IMR-90 (cell line): ENCODE measurements at regions not wholly inside any gene's neighbourhood (a gene's known extent, or its start where the extent isn't known, plus 50 kb on each side); places are given as distances from the start of the nearest gene placed in this dataset.

ENCODE experiments used
- ATAC-seq: fragments of 200-7000 bp; cut with Tn5 transposase; 2 replicates; pipeline ENCODE4 v1.9.1; 2020; ENCODE audit warnings: low read depth, mild to moderate bottlenecking, moderate library complexity
- BruUV-seq: library from RNA; stranded (reverse); fragments of 400-500 nt; replicated peaks from 2 replicates; lab custom pipeline; 2021; lab: Mats Ljungman, UMichigan
- CTCF ChIA-PET: fragments of 300-600 bp; formaldehyde crosslinking; extraction: SDS; loops from one replicate; lab custom pipeline; 2021; ENCODE audit warnings: antibody characterized with exemption; lab: Yijun Ruan, JAX
- POLR2A ChIA-PET: fragments of 300-600 bp; sonication (Branson Sonifier 250); formaldehyde crosslinking; loops from one replicate; lab custom pipeline; 2022; ENCODE audit warnings: antibody characterized with exemption; ENCODE audit not compliant: unreplicated experiment; lab: Charles Lee
- DNase-seq: peaks from one replicate; pipeline ENCODE4 v3.0.0; 2013
- H2AFZ ChIP-seq: replicated peaks from 2 replicates; pipeline ENCODE3; 2013; ENCODE audit warnings: low read length, mild to moderate bottlenecking; ENCODE audit not compliant: poor library complexity
- H2AK5ac ChIP-seq: 2 replicates; pipeline ENCODE4 v1.6.1; 2013; ENCODE audit warnings: low read depth, low read length, inconsistent platforms
- H2AK9ac ChIP-seq: replicated peaks from 2 replicates; pipeline ENCODE3; 2013; ENCODE audit warnings: mild to moderate bottlenecking, low read depth, low read length, moderate library complexity; ENCODE audit not compliant: poor library complexity
- H2BK120ac ChIP-seq: 2 replicates; pipeline ENCODE4 v1.6.1; 2013; ENCODE audit warnings: low read depth, low read length, inconsistent platforms
- H2BK15ac ChIP-seq: 3 replicates; pipeline ENCODE4 v1.6.1; 2013; ENCODE audit warnings: low read depth, low read length, inconsistent platforms
- H2BK20ac ChIP-seq: 2 replicates; pipeline ENCODE4 v1.6.1; 2013; ENCODE audit warnings: low read depth, mild to moderate bottlenecking, inconsistent platforms, low read length, moderate library complexity
- H2BK5ac ChIP-seq: 2 replicates; pipeline ENCODE4 v1.6.1; 2013; ENCODE audit warnings: mild to moderate bottlenecking, low read depth, low read length, inconsistent platforms; ENCODE audit not compliant: poor library complexity, severe bottlenecking
- H3K14ac ChIP-seq: replicated peaks from 2 replicates; pipeline ENCODE4 v1.6.1; 2013; ENCODE audit warnings: low read depth, low read length, inconsistent platforms
- H3K18ac ChIP-seq: 2 replicates; pipeline ENCODE4 v1.6.1; 2013; ENCODE audit warnings: low read depth, low read length, control low read depth
- H3K23ac ChIP-seq: 2 replicates; pipeline ENCODE4 v1.6.1; 2013; ENCODE audit warnings: low read depth, low read length, inconsistent platforms
- H3K27ac ChIP-seq: 2 replicates; pipeline ENCODE4 v1.5.1; 2013; ENCODE audit warnings: mild to moderate bottlenecking, control low read depth, low read length; ENCODE audit not compliant: insufficient read depth
- H3K27me3 ChIP-seq: 2 replicates; pipeline ENCODE4 v1.6.1; 2013; ENCODE audit warnings: low read length; ENCODE audit not compliant: control insufficient read depth, insufficient read depth
- H3K36me3 ChIP-seq: 2 replicates; pipeline ENCODE4 v1.6.1; 2013; ENCODE audit warnings: low read length, mixed read lengths; ENCODE audit not compliant: control insufficient read depth, insufficient read depth
- H3K4ac ChIP-seq: 2 replicates; pipeline ENCODE4 v1.6.1; 2013; ENCODE audit warnings: low read depth, low read length, inconsistent platforms
- H3K4me1 ChIP-seq: 2 replicates; pipeline ENCODE4 v1.6.1; 2013; ENCODE audit warnings: low read length, mixed read lengths; ENCODE audit not compliant: control insufficient read depth, insufficient read depth
- H3K4me2 ChIP-seq: 2 replicates; pipeline ENCODE4 v1.6.1; 2013; ENCODE audit warnings: low read depth, mild to moderate bottlenecking, control low read depth, low read length, moderate library complexity
- H3K4me3 ChIP-seq: 2 replicates; pipeline ENCODE4 v1.5.1; 2013; ENCODE audit warnings: low read depth, mild to moderate bottlenecking, control low read depth, low read length, moderate library complexity; ENCODE audit not compliant: insufficient read depth
- H3K56ac ChIP-seq: 2 replicates; pipeline ENCODE4 v1.6.1; 2013; ENCODE audit warnings: low read length, inconsistent platforms; ENCODE audit not compliant: insufficient read depth; ENCODE audit errors: extremely low read depth
- H3K79me1 ChIP-seq, 2 experiments: 2 replicates each; pipeline ENCODE4 v1.6.1; 2013; ENCODE audit warnings: low read length in 2 of 2, inconsistent platforms in 1 of 2, low read depth in 1 of 2
- H3K9ac ChIP-seq: 2 replicates; pipeline ENCODE4 v1.6.1; 2013; ENCODE audit warnings: low read depth, low read length, control low read depth
- H3K9me1 ChIP-seq: 2 replicates; pipeline ENCODE4 v1.6.1; 2013; ENCODE audit warnings: low read length, inconsistent platforms; ENCODE audit not compliant: insufficient read depth
- H3K9me3 ChIP-seq: 2 replicates; pipeline ENCODE4 v1.6.1; 2013; ENCODE audit warnings: low read length; ENCODE audit not compliant: control insufficient read depth, insufficient read depth
- H4K20me1 ChIP-seq: 2 replicates; pipeline ENCODE4 v1.6.1; 2013; ENCODE audit warnings: low read length, inconsistent platforms; ENCODE audit not compliant: insufficient read depth
- H4K5ac ChIP-seq: 2 replicates; pipeline ENCODE4 v1.6.1; 2013; ENCODE audit warnings: mild to moderate bottlenecking, low read depth, low read length, control low read depth
- H4K8ac ChIP-seq, 2 experiments: 2 replicates each; pipeline ENCODE4 v1.6.1; 2013; ENCODE audit warnings: low read depth in 2 of 2, low read length in 2 of 2, control low read depth in 1 of 2, inconsistent platforms in 1 of 2
- H4K91ac ChIP-seq: 2 replicates; pipeline ENCODE4 v1.6.1; 2013; ENCODE audit warnings: low read depth, low read length, inconsistent platforms; ENCODE audit not compliant: insufficient read depth
- ELK1 ChIP-seq: fragments of 150-350 bp; IDR thresholded peaks from 2 replicates; pipeline ENCODE4 v1.6.1; 2016; ENCODE audit warnings: low read depth, mild to moderate bottlenecking, low read length, moderate library complexity, borderline replicate concordance
- FOS ChIP-seq: fragments of 150-350 bp; IDR thresholded peaks from 2 replicates; pipeline ENCODE4 v1.6.1; 2016; ENCODE audit warnings: low read depth, low read length
- MXI1 ChIP-seq: IDR thresholded peaks from 2 replicates; pipeline ENCODE4 v1.6.1; 2012; ENCODE audit warnings: low read depth, mild to moderate bottlenecking, low read length, moderate library complexity, borderline replicate concordance
- POLR2A ChIP-seq: IDR thresholded peaks from 2 replicates; pipeline ENCODE4 v1.6.1; 2012; ENCODE audit warnings: mild to moderate bottlenecking, low read depth, low read length
- RAD21 ChIP-seq: IDR thresholded peaks from 2 replicates; pipeline ENCODE4 v1.6.1; 2012; ENCODE audit warnings: low read length, improper control_type of control experiment
- RCOR1 ChIP-seq: IDR thresholded peaks from 2 replicates; pipeline ENCODE4 v1.6.1; 2012; ENCODE audit warnings: mild to moderate bottlenecking, low read length, improper control_type of control experiment; ENCODE audit not compliant: insufficient replicate concordance
- SMC3 ChIP-seq: fragments of 150-350 bp; IDR thresholded peaks from 2 replicates; pipeline ENCODE4 v1.6.1; 2016; ENCODE audit warnings: low read depth, mild to moderate bottlenecking, antibody characterized with exemption, low read length, moderate library complexity
- WGBS, 2 experiments: methylation state at CpG; one replicate each; pipeline versions ENCODE4 v1.1.5 to v1.1.7; 2013; ENCODE audit warnings: missing lambda C conversion rate in 2 of 2; ENCODE audit not compliant: insufficient read length in 1 of 2; ENCODE audit errors: extremely low coverage in 2 of 2; 5-methylcytosine and 5-hydroxymethylcytosine counted together
- dilution Hi-C: fragments of 300-500 bp; cut with HindIII; formaldehyde crosslinking; loops from one replicate; pipeline ENCODE4 v1.14.3; 2018; ENCODE audit warnings: low sequenced_read_pairs; ENCODE audit not compliant: unreplicated experiment
- in situ Hi-C: fragments of 300-500 bp; cut with MboI; formaldehyde crosslinking; loops from 3 replicates; pipeline ENCODE4 v1.14.3; 2019; ENCODE audit warnings: low sequenced_read_pairs, inconsistent platforms, mixed read lengths
- intact Hi-C: fragments of 100-400 bp; cut with micrococcal nuclease; formaldehyde crosslinking; loops from 2 replicates; pipeline ENCODE4 v1.10.0; 2022

- no peak overlapping the region for H2BK120ac ChIP-seq
- dilution Hi-C loops (no loop called here), intact Hi-C loops (no loop called here), in situ Hi-C loops (no loop called here)
- no peak overlapping the region for H2BK5ac ChIP-seq
- H2AK5ac ChIP-seq, result no peak overlapping the region
- TF ChIP-seq SMC3 (no peak), POLR2A (no peak), FOS (no peak), MXI1 (no peak), ELK1 (no peak), RAD21 (no peak), RCOR1 (no peak)
- no peaks in the 10 kb centered on the region for H3K79me1 ChIP-seq
- H3K9me3 ChIP-seq, result no peaks in the 10 kb centered on the region
- no peak overlapping the region for H3K9ac ChIP-seq
- H3K4ac ChIP-seq, result no peak overlapping the region
- no peak overlapping the region for H2BK15ac ChIP-seq
- CTCF ChIA-PET, result no interaction called here
- no peak overlapping the region for H4K8ac ChIP-seq
- H3K18ac ChIP-seq, result no peak overlapping the region
- no peak overlapping the region for H3K27ac ChIP-seq
- no peak overlapping the region for H4K5ac ChIP-seq
- H3K4me3 ChIP-seq, result no peak overlapping the region
- no TSS peak for BruUV-seq
- no peak overlapping the region for H3K14ac ChIP-seq
- H3K56ac ChIP-seq, result no peak overlapping the region
- H4K91ac ChIP-seq, result no peak overlapping the region
- H4K20me1 ChIP-seq, result no peaks in the 10 kb centered on the region
- H3K27me3 ChIP-seq, result peaks cover 13% of the 10 kb centered on the region
- WGBS, 2 experiments, result 53% methylated on average over 3 of the region's 3 CpGs; no CpG with 5 or more reads in 1 of the 2 experiments
- DNase-seq, result no peak
- no peak for ATAC-seq
- POLR2A ChIA-PET, result no interaction called here
- H3K4me2 ChIP-seq, result no peak overlapping the region
- no peak overlapping the region for H2AFZ ChIP-seq
- no peak overlapping the region for H3K23ac ChIP-seq
- no peaks in the 10 kb centered on the region for H3K36me3 ChIP-seq
- no peaks in the 10 kb centered on the region for H3K9me1 ChIP-seq
- H3K4me1 ChIP-seq, result 0 out of 2 replicates have a peak, but pooled peaks cover 2% of the 10 kb centered on the region
- H2BK20ac ChIP-seq, result no peak overlapping the region
- no peak overlapping the region for H2AK9ac ChIP-seq
Observed at GRCh38 chr5:61635271-61635670, 303.2 kb downstream of the ZSWIM6 start.
